Activated CD4-positive, alpha-beta T cell treated with anti-CD3 and anti-CD28 coated beads, Interleukin-2, amount 10 ng/mL, durations not matched to agents 7 days and 5 days (primary cell): ENCODE measurements at regions not wholly inside any gene's neighbourhood (a gene's known extent, or its start where the extent isn't known, plus 50 kb on each side); places are given as distances from the start of the nearest gene placed in this dataset.

Experiments used
- CTCF ChIA-PET: fragments of 350-600 bp; sonication (Branson Sonifier 250); formaldehyde crosslinking; loops from one replicate; lab custom pipeline; 2021; ENCODE audit warnings: antibody characterized with exemption; lab: Charles Lee
- POLR2A ChIA-PET: fragments of 350-600 bp; sonication (Branson Sonifier 250); formaldehyde crosslinking; loops from one replicate; lab custom pipeline; 2021; ENCODE audit warnings: antibody characterized with exemption; lab: Charles Lee
- DNase-seq: peaks from one replicate; pipeline ENCODE4 v3.0.0-alpha.2; 2020
- H3K27ac Mint-ChIP-seq: one replicate; pipeline ENCODE4 v1.8.0; 2021; ENCODE audit warnings: mild to moderate bottlenecking, moderate library complexity, mixed read lengths
- H3K27me3 Mint-ChIP-seq: one replicate; pipeline ENCODE4 v1.8.0; 2021; ENCODE audit warnings: mixed read lengths
- H3K36me3 Mint-ChIP-seq: one replicate; pipeline ENCODE4 v1.8.0; 2021; ENCODE audit warnings: low read depth, mixed read lengths
- H3K4me1 Mint-ChIP-seq: one replicate; pipeline ENCODE4 v1.8.0; 2021; ENCODE audit warnings: mixed read lengths
- H3K4me3 Mint-ChIP-seq: one replicate; pipeline ENCODE4 v1.8.0; 2021; ENCODE audit warnings: mild to moderate bottlenecking, moderate library complexity, mixed read lengths
- H3K9me3 Mint-ChIP-seq: one replicate; pipeline ENCODE4 v1.8.0; 2021; ENCODE audit warnings: mixed read lengths

DNA sequence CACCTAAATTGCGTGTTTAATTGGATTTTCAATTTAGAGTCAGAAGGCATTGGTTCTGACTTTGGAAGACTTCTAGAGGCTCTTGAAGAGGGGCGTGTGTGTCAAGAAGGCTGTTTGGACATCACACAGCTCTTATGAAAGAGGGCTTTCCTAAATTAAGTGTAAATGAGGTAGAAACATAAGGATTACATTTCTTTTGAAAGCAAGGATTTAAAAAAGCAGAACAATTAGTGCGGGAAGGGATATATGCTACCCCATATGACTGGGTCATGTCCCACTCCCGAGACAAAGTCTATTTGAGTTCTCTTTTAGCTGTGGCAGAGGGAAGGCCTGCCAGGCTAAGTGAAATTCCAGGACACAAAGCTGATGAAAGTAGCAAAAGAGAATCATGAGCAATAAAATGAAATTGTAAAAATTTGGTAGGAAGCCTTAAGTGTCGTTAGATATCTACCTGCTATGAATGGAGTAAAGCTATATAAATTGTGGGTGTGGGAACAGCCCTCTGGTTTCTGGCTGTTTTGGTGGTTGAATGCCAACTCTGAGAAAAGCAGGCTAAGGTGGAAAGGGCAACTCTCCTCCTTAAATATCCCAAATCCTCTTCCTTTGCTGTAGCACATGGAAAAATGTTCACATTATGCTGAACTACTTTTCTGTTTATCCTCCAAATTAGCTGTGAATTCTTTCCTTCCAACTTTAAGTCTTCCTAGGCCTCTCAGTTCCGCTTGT, 100.6 kb upstream of the TSC22D2 start:
- CTCF ChIA-PET: interaction anchor here (0.7 kb wide), 1 partner anchor 11 kb away, joined by 3 read pairs; no protein-coding TSS in a partner anchor

DNA sequence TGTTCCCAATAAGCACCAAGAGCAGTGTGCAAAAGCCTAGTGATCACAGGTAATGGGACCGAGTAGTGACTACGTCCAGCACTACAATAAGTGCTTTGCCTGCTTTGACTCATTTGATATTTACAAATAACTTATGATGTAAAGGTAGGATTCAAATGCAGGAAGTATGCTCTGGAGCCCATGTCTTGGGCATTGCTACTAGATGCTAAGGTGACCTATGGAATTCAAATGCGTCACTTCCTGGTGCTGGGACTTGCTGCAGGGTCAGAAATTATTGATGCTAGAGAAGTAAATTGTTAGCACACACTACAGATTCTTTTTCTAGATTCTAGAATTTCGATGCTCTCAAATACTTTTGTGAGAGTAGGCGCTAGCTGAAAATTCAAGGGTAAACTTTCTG, 101.2 kb upstream of the TSC22D2 start:
- Mint-ChIP-seq H3K4me1 (no peaks in the 10 kb centered on the region), H3K36me3 (no peaks in the 10 kb centered on the region), H3K4me3 (no peak overlapping the region), H3K27me3 (peaks cover 30% of the 10 kb centered on the region), H3K27ac (no peak overlapping the region), H3K9me3 (no peaks in the 10 kb centered on the region)
- no peak for DNase-seq
- CTCF ChIA-PET: no interaction called here
- POLR2A ChIA-PET: no interaction called here

More for the DNA sequence above, 100.6 kb upstream of the TSC22D2 start:
- Mint-ChIP-seq H3K4me3 (no peak overlapping the region), H3K27me3 (peaks cover 26% of the 10 kb centered on the region), H3K27ac (no peak overlapping the region), H3K9me3 (no peaks in the 10 kb centered on the region), H3K4me1 (no peaks in the 10 kb centered on the region), H3K36me3 (no peaks in the 10 kb centered on the region)
- DNase-seq: no peak
- POLR2A ChIA-PET: no interaction called here

DNA sequence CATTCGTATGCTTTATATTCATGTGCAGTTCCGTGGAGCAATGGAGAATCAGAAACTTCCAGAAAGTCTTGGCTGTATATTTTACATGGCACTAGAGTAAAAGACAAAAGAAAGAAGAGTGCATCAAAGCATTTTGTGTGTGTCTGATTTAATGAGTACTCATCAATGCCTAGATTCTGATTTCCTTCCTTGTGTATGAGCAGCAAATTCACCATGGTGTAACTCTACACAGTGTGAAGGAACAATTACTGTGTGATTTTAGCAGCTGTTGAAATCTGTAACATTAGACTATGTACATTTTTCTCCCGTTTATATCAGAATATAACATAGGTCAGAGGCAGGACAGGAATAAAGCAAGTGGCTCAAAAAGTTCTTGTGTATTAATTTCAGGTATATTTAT, 102.0 kb upstream of the TSC22D2 start:
- H3K36me3 Mint-ChIP-seq: no peaks in the 10 kb centered on the region
- H3K27me3 Mint-ChIP-seq: peaks cover 33% of the 10 kb centered on the region
- H3K4me3 Mint-ChIP-seq: no peak overlapping the region
- DNase-seq: no peak
- ChIA-PET POLR2A (no interaction called here), CTCF (no interaction called here)
- no peaks in the 10 kb centered on the region for H3K9me3 Mint-ChIP-seq
- H3K4me1 Mint-ChIP-seq: no peaks in the 10 kb centered on the region
- H3K27ac Mint-ChIP-seq: no peak overlapping the region

DNA sequence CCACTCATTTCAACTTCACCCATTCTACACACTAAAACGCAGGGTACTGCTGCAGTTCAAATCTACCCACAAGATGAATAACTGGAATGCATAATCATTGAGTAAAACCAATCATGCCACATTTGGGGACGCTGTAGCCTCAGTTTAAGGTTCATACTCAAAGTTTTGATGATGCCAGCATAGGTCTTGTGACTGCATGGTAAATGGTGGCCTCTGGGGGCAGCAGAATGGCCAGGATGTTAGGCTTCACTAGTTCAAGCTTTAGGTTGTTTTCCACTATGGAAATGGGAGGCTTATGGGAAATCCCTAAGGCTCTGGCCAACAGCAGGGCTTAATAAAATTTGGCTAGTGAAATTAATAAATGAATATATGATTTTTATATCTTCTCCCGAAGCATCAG, 104.3 kb upstream of the TSC22D2 start:
- Mint-ChIP-seq H3K36me3 (no peaks in the 10 kb centered on the region), H3K4me3 (no peak overlapping the region), H3K27me3 (peaks cover 34% of the 10 kb centered on the region), H3K27ac (no peak overlapping the region), H3K9me3 (no peaks in the 10 kb centered on the region), H3K4me1 (no peaks in the 10 kb centered on the region)
- ChIA-PET POLR2A (no interaction called here), CTCF (no interaction called here)
- DNase-seq: no peak

DNA sequence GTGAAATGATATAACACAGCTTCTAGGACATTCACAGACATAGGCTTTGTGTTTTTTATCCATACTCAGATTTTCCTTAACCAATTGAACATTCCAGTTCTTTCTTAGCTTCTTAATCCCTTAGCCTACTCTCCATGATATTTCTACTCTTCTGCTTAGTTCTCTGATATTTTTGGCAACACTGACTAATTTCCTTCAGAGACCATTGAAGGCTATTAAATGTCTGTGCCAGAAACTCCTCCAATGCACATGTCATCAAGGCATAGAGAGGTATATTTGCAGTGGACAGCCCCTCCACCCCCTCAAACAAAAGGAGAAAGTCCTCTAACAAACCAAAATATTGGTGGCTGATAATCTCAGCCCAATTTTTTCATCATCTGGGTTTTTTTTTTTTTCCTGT, 105.9 kb upstream of the TSC22D2 start:
- Mint-ChIP-seq H3K27me3 (peaks cover 31% of the 10 kb centered on the region), H3K9me3 (no peaks in the 10 kb centered on the region), H3K4me1 (no peaks in the 10 kb centered on the region), H3K4me3 (no peak overlapping the region), H3K36me3 (no peaks in the 10 kb centered on the region), H3K27ac (no peak overlapping the region)
- CTCF ChIA-PET: interaction anchor here (0.6 kb wide), 1 partner anchor 245 kb away, joined by 3 read pairs; no protein-coding TSS in a partner anchor
- no peak for DNase-seq
- POLR2A ChIA-PET: no interaction called here

GRCh38 chr3:150300852-150301517, 107.1 kb upstream of the TSC22D2 start:
- POLR2A ChIA-PET: no interaction called here
- DNase-seq: no peak
- Mint-ChIP-seq H3K27ac (no peak overlapping the region), H3K36me3 (no peaks in the 10 kb centered on the region), H3K4me3 (no peak overlapping the region), H3K27me3 (peaks cover 28% of the 10 kb centered on the region), H3K9me3 (no peaks in the 10 kb centered on the region), H3K4me1 (no peaks in the 10 kb centered on the region)
- CTCF ChIA-PET: no interaction called here

GRCh38 chr3:150300388-150300787, 107.7 kb upstream of the TSC22D2 start:
- CTCF ChIA-PET: no interaction called here
- Mint-ChIP-seq H3K4me1 (no peaks in the 10 kb centered on the region), H3K36me3 (no peaks in the 10 kb centered on the region), H3K27ac (no peak overlapping the region), H3K4me3 (no peak overlapping the region), H3K9me3 (no peaks in the 10 kb centered on the region), H3K27me3 (peaks cover 26% of the 10 kb centered on the region)
- DNase-seq: no peak
- POLR2A ChIA-PET: no interaction called here

- Mint-ChIP-seq H3K27me3 (peaks cover 21% of the 10 kb centered on the region), H3K4me3 (no peak overlapping the region), H3K4me1 (no peaks in the 10 kb centered on the region), H3K36me3 (no peaks in the 10 kb centered on the region), H3K27ac (no peak overlapping the region), H3K9me3 (no peaks in the 10 kb centered on the region)
- no peak for DNase-seq
- ChIA-PET CTCF (interaction anchor here (0.6 kb wide), 1 partner anchor 72 kb away, joined by 3 read pairs; no protein-coding TSS in a partner anchor), POLR2A (no interaction called here)
Measured at GRCh38 chr3:150299201-150299600, 108.9 kb upstream of the TSC22D2 start.

DNA sequence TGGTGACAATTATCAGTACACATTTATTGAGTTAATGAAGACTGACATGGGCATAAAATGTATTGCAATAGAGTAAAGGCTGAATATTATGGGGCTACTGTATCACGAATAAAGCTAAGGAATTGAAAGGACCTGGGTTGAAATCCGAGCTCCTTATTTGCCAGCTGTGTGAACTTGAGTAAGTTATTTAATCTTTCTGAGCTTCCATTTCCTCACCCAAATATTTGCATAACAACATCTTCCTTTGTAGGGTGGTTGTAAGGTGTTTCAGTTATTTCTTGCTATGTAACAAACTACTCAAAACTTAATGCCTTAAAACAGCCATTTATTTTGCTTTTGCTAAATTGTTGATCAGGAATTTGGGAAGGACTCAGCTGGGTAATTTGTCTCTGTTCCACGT, 111.1 kb upstream of the TSC22D2 start:
- CTCF ChIA-PET: interaction anchor here (1.1 to 1.3 kb wide), 2 partner anchors 11 kb away, joined by 3 read pairs; no protein-coding TSS in a partner anchor
- POLR2A ChIA-PET: no interaction called here
- no peak overlapping the region for H3K27ac Mint-ChIP-seq

GRCh38 chr3:150296123-150296735, 111.9 kb upstream of the TSC22D2 start:
- H3K4me3 Mint-ChIP-seq: no peak overlapping the region
- ChIA-PET POLR2A (no interaction called here), CTCF (interaction anchor here (1.1 to 1.3 kb wide), 2 partner anchors 10 to 11 kb away, joined by 3 read pairs; no protein-coding TSS in a partner anchor)
- H3K4me1 Mint-ChIP-seq: no peaks in the 10 kb centered on the region
- H3K27me3 Mint-ChIP-seq: peaks cover 9% of the 10 kb centered on the region
- no peak overlapping the region for H3K27ac Mint-ChIP-seq
- H3K9me3 Mint-ChIP-seq: no peaks in the 10 kb centered on the region
- no peaks in the 10 kb centered on the region for H3K36me3 Mint-ChIP-seq
- no peak for DNase-seq

More for the DNA sequence above, 111.1 kb upstream of the TSC22D2 start:
- no peaks in the 10 kb centered on the region for H3K9me3 Mint-ChIP-seq
- H3K4me1 Mint-ChIP-seq: no peaks in the 10 kb centered on the region
- peaks cover 10% of the 10 kb centered on the region for H3K27me3 Mint-ChIP-seq
- H3K36me3 Mint-ChIP-seq: no peaks in the 10 kb centered on the region
- DNase-seq: no peak
- no peak overlapping the region for H3K4me3 Mint-ChIP-seq

GRCh38 chr3:150293401-150294001, 114.6 kb upstream of the TSC22D2 start:
- Mint-ChIP-seq H3K4me3 (no peak overlapping the region), H3K9me3 (no peaks in the 10 kb centered on the region), H3K4me1 (no peaks in the 10 kb centered on the region), H3K36me3 (no peaks in the 10 kb centered on the region), H3K27ac (no peak overlapping the region), H3K27me3 (peaks cover 24% of the 10 kb centered on the region)
- ChIA-PET CTCF (interaction anchor here (0.6 to 1.2 kb wide), 2 partner anchors 119 to 883 kb away, joined by 3 read pairs; no protein-coding TSS in a partner anchor), POLR2A (no interaction called here)
- DNase-seq: no peak

DNA sequence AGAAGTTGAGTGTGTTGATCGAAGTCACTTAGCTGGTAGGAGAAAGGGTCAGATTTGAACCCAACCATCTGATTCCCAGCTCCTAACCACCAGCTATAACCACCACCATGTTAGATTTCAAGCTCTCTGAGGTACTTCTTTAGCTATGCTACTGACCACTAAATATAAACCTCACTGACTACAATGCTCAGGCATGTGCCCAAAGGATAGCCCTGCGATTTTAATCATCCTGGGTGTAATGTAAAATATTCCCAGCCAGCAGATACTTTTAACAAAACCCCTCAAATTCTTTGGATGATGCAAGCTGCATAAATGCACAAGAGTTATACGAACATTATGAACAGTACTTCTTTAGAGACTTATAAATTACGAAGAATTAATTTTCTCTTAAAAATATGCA, 115.2 kb upstream of the TSC22D2 start:
- Mint-ChIP-seq H3K4me1 (no peaks in the 10 kb centered on the region), H3K27me3 (peaks cover 28% of the 10 kb centered on the region), H3K4me3 (no peak overlapping the region), H3K27ac (no peak overlapping the region), H3K36me3 (no peaks in the 10 kb centered on the region), H3K9me3 (no peaks in the 10 kb centered on the region)
- CTCF ChIA-PET: no interaction called here
- DNase-seq: no peak
- POLR2A ChIA-PET: no interaction called here

GRCh38 chr3:150291515-150291914, 116.6 kb upstream of the TSC22D2 start:
- ChIA-PET CTCF (interaction anchor here (0.9 kb wide), 1 partner anchor 26 kb away, joined by 3 read pairs; no protein-coding TSS in a partner anchor), POLR2A (no interaction called here)
- no peak overlapping the region for H3K27ac Mint-ChIP-seq
- H3K36me3 Mint-ChIP-seq: no peaks in the 10 kb centered on the region
- no peak for DNase-seq
- no peaks in the 10 kb centered on the region for H3K4me1 Mint-ChIP-seq
- no peak overlapping the region for H3K4me3 Mint-ChIP-seq
- no peaks in the 10 kb centered on the region for H3K9me3 Mint-ChIP-seq
- H3K27me3 Mint-ChIP-seq: peaks cover 37% of the 10 kb centered on the region
